Bronchial epithelial cell (primary cell): ENCODE measurements at regions not wholly inside any gene's neighbourhood (a gene's known extent, or its start where the extent isn't known, plus 50 kb on each side); places are given as distances from the start of the nearest gene placed in this dataset.

Source experiments
- DNase-seq: peaks from one replicate; pipeline ENCODE4 v3.0.0-alpha.2; 2010; ENCODE audit warnings: low read depth
- FAIRE-seq: peaks from 2 replicates; lab custom pipeline; 2011; peaks lifted over from hg19 to GRCh38; lab: Jason Lieb, UNC
- H3K27me3 ChIP-seq: 2 replicates; pipeline ENCODE4 v1.5.1; 2011; ENCODE audit warnings: low read length; ENCODE audit not compliant: control insufficient read depth, insufficient read depth
- H3K36me3 ChIP-seq: 2 replicates; pipeline ENCODE4 v1.5.1; 2011; ENCODE audit warnings: low read length; ENCODE audit not compliant: control insufficient read depth, insufficient read depth
- H3K4me3 ChIP-seq: 2 replicates; pipeline ENCODE4 v1.5.1; 2011; ENCODE audit warnings: mild to moderate bottlenecking, low read depth, low read length, control low read depth
- TF ChIP-seq, protein P1 (sequence below): IDR thresholded peaks from 2 replicates; pipeline ENCODE4 v1.5.1; 2011; ENCODE audit warnings: mild to moderate bottlenecking, moderate library complexity, low read length, control low read depth, inconsistent platforms; ENCODE audit not compliant: insufficient read depth, severe bottlenecking

DNA sequence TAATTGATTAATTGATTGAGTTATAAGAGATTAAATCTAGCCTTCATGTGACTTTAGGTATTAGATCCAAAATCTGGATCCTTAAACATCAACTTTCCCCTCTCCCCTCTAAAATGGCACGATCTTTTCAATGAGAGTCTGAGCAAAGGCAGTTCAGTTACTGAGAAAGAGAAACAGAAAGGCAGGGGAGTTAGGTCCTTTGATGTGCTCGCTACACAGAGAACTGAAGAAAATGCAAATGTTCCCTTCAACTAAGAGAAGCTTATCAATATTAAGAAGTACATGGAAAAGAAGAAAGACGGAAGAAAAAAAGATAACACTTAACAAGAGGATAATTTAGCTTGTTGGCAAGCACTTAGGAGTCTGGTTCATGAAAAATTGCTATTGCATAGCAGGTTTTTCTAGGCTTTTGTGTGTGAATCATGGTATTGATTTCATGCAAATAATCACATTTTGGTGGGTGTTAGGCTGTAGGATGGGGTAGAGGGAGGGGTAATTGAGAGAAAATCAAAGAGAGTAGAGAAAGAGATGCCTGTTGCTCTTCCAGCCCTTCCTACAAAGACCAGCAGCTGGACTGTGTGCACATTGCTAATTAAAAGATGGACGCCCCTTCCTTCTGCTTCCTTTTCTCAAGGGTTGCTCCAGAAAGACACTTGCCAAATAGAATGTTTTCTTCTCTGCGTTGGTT lies 307.6 kb upstream of the PLXNA2 start:
- Histone ChIP-seq H3K27me3 (peaks cover 4% of the 10 kb centered on the region), H3K4me3 (no peak overlapping the region), H3K36me3 (no peaks in the 10 kb centered on the region)
- TF ChIP-seq, protein P1, sequence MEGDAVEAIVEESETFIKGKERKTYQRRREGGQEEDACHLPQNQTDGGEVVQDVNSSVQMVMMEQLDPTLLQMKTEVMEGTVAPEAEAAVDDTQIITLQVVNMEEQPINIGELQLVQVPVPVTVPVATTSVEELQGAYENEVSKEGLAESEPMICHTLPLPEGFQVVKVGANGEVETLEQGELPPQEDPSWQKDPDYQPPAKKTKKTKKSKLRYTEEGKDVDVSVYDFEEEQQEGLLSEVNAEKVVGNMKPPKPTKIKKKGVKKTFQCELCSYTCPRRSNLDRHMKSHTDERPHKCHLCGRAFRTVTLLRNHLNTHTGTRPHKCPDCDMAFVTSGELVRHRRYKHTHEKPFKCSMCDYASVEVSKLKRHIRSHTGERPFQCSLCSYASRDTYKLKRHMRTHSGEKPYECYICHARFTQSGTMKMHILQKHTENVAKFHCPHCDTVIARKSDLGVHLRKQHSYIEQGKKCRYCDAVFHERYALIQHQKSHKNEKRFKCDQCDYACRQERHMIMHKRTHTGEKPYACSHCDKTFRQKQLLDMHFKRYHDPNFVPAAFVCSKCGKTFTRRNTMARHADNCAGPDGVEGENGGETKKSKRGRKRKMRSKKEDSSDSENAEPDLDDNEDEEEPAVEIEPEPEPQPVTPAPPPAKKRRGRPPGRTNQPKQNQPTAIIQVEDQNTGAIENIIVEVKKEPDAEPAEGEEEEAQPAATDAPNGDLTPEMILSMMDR, result no peak
- DNase-seq (no peak), FAIRE-seq (no peak)

GRCh38 chr1:208552928-208553327 lies 308.7 kb upstream of the PLXNA2 start:
- H3K36me3 ChIP-seq, result no peaks in the 10 kb centered on the region
- TF ChIP-seq, protein P1, result no peak
- DNase-seq, result no peak
- no peak overlapping the region for H3K4me3 ChIP-seq
- H3K27me3 ChIP-seq, result peaks cover 4% of the 10 kb centered on the region
- FAIRE-seq, result no peak

DNA sequence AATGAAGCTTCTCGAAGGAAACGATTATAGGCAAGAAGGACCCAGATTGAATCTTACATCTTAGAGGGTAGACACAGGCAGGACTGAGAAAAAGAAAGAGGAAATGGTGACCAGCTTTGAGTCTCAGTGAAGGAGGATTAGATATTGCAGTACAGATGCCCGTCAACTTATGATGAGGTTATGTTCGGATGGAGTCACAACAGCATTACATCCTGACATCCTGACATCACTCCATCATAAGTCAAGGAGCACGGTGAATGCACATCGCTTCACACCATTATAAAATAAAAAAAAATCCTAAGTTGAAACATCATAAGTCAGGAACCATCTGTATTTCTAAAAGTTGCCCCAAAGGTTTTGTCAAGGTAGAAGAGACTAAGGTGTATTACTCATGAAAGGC lies 312.3 kb upstream of the PLXNA2 start:
- peaks cover 4% of the 10 kb centered on the region for H3K27me3 ChIP-seq
- H3K36me3 ChIP-seq, result no peaks in the 10 kb centered on the region
- FAIRE-seq, result no peak
- TF ChIP-seq, protein P1, result no peak
- no peak overlapping the region for H3K4me3 ChIP-seq
- no peak for DNase-seq

- no peaks in the 10 kb centered on the region for H3K36me3 ChIP-seq
- TF ChIP-seq, protein P1, result no peak
- no peak for FAIRE-seq
- DNase-seq, result no peak
- peaks cover 1% of the 10 kb centered on the region for H3K27me3 ChIP-seq
- no peak overlapping the region for H3K4me3 ChIP-seq
Observed at GRCh38 chr1:208557046-208557722, 313.0 kb upstream of the PLXNA2 start.

DNA sequence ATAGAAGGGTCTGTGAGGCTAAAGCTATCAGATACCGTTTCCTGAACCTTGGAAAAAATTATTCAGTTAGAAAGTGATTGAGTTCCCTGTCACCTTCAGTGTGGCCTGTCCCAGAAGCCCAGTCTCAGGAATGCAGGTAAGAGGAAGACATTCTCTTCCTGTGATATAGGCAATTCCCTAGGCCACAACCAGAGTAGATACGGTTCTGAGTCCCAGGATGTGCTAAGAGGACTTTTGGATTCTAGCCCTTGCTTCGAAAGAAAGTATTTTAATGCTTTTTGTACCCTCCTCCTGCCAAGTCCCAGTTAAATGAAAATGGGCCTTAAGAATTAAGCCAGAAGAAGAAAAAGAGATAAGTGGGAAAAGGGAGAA lies 313.5 kb upstream of the PLXNA2 start:
- no peak for FAIRE-seq
- H3K36me3 ChIP-seq, result no peaks in the 10 kb centered on the region
- H3K27me3 ChIP-seq, result peaks cover 1% of the 10 kb centered on the region
- TF ChIP-seq, protein P1, result no peak
- H3K4me3 ChIP-seq, result no peak overlapping the region
- no peak for DNase-seq
